Breast epithelium (tissue), 3 donors: ENCODE measurements at regions not wholly inside any gene's neighbourhood (a gene's known extent, or its start where the extent isn't known, plus 50 kb on each side); places are given as distances from the start of the nearest gene placed in this dataset.

Source experiments
- POLR2A ChIP-seq: fragments of 450-650 bp; IDR thresholded peaks from one replicate; pipeline ENCODE4 v1.6.1; 2016; ENCODE audit warnings: antibody characterized with exemption, mild to moderate bottlenecking, moderate library complexity
- TF ChIP-seq, protein P1 (sequence below), 3 donors: fragments of 450-650 bp; IDR thresholded peaks; one replicate each; pipeline ENCODE4 v1.5.1; 2016 to 2017; ENCODE audit warnings: antibody characterized with exemption in 3 of 3, mild to moderate bottlenecking in 3 of 3, moderate library complexity in 3 of 3

DNA sequence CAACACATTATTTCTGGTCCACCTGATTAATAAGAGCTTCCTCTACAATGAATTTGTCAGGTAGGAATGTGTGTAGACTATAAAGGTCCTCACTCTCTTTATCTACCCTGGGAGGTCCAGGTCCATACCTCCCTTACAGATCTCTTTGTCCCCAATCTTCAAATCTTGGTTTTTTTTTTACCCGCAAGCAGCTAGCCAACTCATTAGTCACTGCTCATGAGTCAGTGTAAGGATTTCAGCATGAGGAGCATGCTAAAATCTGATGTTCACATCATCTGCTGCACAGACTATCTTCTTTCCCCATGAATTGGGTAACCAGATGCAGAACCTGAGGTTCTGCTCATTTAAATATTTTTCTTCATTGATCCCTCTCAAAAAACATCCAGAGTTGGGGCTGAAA is 397.0 kb upstream of the ISX start:
- TF ChIP-seq POLR2A, result no peak
- TF ChIP-seq, protein P1, sequence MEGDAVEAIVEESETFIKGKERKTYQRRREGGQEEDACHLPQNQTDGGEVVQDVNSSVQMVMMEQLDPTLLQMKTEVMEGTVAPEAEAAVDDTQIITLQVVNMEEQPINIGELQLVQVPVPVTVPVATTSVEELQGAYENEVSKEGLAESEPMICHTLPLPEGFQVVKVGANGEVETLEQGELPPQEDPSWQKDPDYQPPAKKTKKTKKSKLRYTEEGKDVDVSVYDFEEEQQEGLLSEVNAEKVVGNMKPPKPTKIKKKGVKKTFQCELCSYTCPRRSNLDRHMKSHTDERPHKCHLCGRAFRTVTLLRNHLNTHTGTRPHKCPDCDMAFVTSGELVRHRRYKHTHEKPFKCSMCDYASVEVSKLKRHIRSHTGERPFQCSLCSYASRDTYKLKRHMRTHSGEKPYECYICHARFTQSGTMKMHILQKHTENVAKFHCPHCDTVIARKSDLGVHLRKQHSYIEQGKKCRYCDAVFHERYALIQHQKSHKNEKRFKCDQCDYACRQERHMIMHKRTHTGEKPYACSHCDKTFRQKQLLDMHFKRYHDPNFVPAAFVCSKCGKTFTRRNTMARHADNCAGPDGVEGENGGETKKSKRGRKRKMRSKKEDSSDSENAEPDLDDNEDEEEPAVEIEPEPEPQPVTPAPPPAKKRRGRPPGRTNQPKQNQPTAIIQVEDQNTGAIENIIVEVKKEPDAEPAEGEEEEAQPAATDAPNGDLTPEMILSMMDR (IDR thresholded peaks at IDR 0.05), result no peak
